GM21529 (cell line): ENCODE measurements at regions not wholly inside any gene's neighbourhood (a gene's known extent, or its start where the extent isn't known, plus 50 kb on each side); places are given as distances from the start of the nearest gene placed in this dataset.
"Not testable (repeated sequence)": the region's sequence is repeated elsewhere in the genome, so short reads cannot be mapped to it uniquely, and the experiment has no call there.

Experiments used
- ATAC-seq: cut with Tn5 transposase; IDR thresholded peaks from one replicate; pipeline ENCODE4 v1.9.1; 2021; ENCODE audit not compliant: unreplicated experiment

- ATAC-seq = no peak
These were observed 935.6 kb downstream of the GRID1 start for GRCh38 chr10:85430991-85431390.

- no peak for ATAC-seq
These were observed 933.3 kb downstream of the GRID1 start for GRCh38 chr10:85433248-85433647.

- no peak for ATAC-seq
These were observed 921.7 kb downstream of the GRID1 start for GRCh38 chr10:85444868-85445267.

- no peak for ATAC-seq
These were observed 920.9 kb downstream of the GRID1 start for GRCh38 chr10:85445702-85446101.

- ATAC-seq = no peak
These were observed 919.8 kb downstream of the GRID1 start for GRCh38 chr10:85446827-85447226.

DNA sequence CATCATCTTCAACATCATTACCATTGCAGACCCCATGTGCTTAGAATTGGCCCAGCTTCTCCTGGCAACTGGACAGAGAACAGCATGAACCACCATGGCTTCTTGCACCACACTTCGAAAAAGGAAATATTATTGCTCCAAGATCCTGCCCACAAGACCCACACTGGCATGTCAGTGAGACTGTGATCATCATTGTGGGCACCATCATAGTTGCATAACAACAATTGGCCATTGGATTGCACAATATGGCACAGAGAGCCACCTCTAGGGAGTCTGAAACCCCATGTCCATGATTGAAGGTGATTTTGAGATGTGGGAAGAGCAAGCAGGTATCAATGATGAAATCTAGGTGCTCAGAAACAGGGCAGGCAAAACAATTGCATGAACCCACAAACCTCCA is 918.9 kb downstream of the GRID1 start:
- no peak for ATAC-seq

- ATAC-seq = no peak
These were observed 917.9 kb downstream of the GRID1 start for GRCh38 chr10:85448716-85449115.

GRCh38 chr10:85454386-85454785 is 912.2 kb downstream of the GRID1 start:
- ATAC-seq = no peak

DNA sequence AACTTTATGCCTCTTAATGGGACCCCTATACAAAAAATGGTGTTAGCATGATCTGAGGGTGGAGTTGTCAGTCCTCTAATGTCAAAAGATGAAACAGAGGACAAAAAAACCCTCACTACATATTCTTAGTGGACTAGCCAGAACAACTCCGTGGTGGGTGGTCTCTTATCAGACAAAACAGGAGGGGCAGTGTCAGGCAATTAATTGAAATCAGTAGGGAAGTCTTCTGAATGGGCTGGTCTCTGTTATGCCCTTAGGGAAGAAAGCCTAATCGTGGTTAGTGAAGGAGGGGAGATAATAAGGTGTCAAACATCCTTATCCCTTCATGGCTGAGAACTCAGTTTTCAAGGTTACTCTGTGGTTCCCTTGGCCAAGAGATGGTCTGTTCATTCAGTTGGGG is 909.4 kb downstream of the GRID1 start:
- no peak for ATAC-seq

- ATAC-seq = no peak
These were observed 908.3 kb downstream of the GRID1 start for GRCh38 chr10:85458324-85458723.

DNA sequence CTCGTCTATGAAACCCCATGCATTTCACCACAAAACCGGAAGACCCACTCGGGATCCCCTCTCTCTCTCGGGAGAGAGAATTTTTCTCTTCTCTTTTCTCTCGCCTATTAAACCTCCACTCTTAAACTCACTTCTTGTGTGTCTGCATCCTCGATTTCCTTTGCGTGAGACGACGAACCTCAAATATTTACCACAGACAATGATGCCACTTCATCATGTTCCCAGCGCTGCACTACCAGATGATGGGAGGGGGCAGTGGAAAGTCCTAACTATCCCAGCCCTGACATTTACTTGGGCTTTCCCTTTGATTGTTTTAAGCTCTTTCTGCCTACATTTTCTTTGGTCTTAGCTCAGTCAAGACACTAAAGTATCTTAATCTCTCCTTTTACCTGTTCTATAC is 906.7 kb downstream of the GRID1 start:
- ATAC-seq = no peak

GRCh38 chr10:85464336-85464735 is 902.3 kb downstream of the GRID1 start:
- no peak for ATAC-seq

DNA sequence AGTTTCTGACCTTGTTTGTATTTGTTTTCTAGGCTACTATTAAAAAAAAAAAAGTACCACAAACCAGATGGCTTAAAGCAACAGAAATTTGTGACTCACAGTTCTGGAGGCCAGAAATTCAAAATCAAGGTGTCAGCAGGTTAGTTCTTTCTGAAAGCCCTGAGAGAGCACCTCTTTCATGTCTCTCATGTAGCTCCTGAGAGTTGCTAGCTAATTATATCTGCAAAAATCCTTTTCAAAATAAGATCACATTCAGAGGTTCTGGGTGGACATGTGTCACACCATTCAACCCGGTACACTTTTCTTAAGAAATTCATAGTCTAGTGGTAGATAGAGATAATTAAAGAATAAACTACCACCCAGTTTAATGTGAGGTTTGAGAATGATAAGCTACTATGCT is 888.6 kb downstream of the GRID1 start:
- ATAC-seq = no peak

DNA sequence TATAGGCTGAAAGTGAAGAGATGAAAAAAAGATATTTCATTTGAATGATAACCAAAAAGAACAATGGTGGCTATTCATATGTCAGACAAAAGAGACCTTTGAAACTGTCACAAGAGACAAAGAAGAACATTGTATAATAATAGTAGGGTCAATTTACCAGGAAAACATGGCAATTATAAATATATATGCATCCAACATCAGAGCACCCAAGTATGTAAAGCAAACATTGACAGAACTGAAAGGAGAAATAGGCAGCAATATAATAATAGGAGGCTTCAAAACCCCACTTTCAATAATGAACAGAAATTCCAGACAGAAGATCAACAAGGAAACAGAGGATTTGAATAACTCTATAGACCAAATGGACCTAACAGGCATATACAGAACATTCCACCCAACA is 876.2 kb downstream of the GRID1 start:
- ATAC-seq = no peak

GRCh38 chr10:85491652-85492051 is 874.9 kb downstream of the GRID1 start:
- ATAC-seq = no peak

DNA sequence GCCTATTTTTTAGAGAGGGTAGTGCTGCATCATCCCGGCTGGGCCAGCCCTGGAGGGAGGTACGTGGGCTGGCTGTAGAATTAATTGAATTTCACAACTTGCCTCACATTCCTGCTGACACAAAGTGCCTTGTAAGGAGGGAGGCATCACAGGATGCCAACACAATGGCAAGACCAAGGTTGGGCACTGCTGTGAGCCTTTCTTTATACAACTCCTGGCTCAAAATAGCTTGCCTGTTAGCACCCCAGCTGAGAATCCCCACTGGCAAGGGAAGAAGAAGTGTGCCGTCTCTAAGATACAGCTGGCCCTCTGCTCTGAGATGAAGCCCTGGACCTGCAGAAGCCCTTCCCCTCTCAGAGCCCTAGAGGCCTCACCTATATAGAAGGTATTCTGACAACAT is 873.9 kb downstream of the GRID1 start:
- ATAC-seq = no peak

DNA sequence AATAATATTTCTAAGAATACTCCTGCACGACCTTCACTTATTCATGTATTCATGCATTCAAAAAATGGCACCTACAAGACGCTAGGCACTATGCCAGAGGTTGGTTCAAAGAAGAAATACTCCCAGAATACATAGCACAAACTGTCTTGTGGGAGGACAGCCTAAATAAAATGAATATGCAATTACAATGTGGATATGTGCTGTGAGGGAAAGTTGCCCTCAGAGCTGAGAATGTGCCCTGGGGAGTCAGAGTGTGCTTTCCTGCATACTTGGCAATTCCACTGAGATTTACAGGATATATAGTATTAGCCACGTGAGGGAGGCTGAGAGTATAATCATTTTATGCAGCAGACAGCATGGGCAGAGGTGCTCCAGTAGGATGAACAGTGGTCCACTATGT is 872.9 kb downstream of the GRID1 start:
- no peak for ATAC-seq

GRCh38 chr10:85504641-85505040 is 862.0 kb downstream of the GRID1 start:
- ATAC-seq = not testable (repeated sequence)

- ATAC-seq = no peak
These were observed 858.4 kb downstream of the GRID1 start for GRCh38 chr10:85508159-85508558.

DNA sequence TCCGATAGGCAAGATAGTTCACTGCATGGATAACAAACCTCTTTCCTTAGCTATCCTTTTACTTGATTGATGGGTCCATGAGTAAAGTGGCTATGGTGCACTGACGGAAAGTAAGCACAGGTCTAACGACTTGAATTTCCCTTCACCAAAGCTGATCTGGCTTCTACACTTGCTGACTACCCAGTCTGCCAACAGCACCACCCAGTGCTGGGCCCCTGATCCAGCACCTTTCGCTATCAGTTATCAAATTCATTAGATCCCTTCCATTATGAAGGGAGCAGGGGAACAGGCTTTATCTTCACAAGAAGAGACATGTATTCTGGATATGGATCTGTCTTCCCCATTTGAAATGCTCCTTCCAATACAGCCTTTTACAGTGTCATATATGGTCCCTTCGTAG is 855.9 kb downstream of the GRID1 start:
- no peak for ATAC-seq

DNA sequence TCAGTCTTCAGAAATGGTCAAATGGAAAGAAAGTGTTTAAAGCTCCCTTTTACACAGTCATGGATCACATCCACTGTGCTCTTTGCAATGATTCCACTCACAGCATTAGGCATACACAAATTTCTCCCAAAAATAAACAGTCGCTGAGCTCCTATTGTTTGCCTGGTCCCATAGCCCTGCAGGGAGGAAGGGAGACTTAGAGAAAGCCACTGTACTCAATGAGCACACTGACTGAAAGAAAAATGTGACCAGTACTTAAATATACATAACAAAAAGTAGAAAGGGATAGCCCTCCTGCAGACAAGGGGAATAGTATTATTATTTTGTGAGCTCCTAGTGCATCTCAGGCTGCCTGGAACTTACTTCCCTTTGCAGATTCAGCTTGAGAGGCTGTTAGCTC is 853.2 kb downstream of the GRID1 start:
- no peak for ATAC-seq

DNA sequence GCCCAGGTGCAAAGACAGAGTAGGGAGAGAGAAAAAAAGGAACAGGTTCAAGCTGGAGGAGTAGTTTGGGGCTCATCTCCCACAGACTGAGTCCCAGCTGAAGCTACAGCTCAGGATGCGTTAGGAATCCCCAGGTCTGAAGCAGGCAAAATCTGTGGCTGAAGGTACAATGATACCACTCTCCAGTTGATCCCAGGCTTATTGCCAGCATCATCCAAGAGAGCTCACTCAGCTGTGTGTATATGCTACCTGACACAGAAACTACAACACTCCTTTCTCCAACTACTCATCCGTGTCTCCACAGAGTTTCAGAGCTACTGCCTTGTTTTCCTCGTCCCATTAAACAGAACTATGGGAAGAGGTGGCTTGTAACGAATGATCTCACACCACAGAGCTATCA is 851.3 kb downstream of the GRID1 start:
- no peak for ATAC-seq

- no peak for ATAC-seq
These were observed 842.5 kb downstream of the GRID1 start for GRCh38 chr10:85524001-85524666.
